Astrocyte of the cerebellum (primary cell): ENCODE measurements at regions not wholly inside any gene's neighbourhood (a gene's known extent, or its start where the extent isn't known, plus 50 kb on each side); places are given as distances from the start of the nearest gene placed in this dataset.

Source experiments
- DNase-seq: peaks from one replicate; pipeline ENCODE4 v3.0.0-alpha.2; 2011; ENCODE audit warnings: low read depth
- H3K4me3 ChIP-seq: 2 replicates; pipeline ENCODE4 v1.5.1; 2011; ENCODE audit warnings: mild to moderate bottlenecking, low read depth, low read length, moderate library complexity
- CTCF ChIP-seq: IDR thresholded peaks from 2 replicates; pipeline ENCODE4 v1.5.1; 2012; ENCODE audit warnings: low read length, low read depth, moderate library complexity, mild to moderate bottlenecking; ENCODE audit errors: missing control alignments
- in situ Hi-C: cut with HindIII; loops from 2 replicates; pipeline ENCODE4 v1.10.0; 2017; ENCODE audit warnings: low sequenced_read_pairs

GRCh38 chr4:45648846-45649245 lies 475.0 kb downstream of the GABRG1 start:
- TF ChIP-seq CTCF, result no peak
- DNase-seq, result no peak
- H3K4me3 ChIP-seq, result no peak overlapping the region
- in situ Hi-C loops, result no loop called here

- DNase-seq, result no peak
- H3K4me3 ChIP-seq, result no peak overlapping the region
- in situ Hi-C loops, result no loop called here
- no peak for TF ChIP-seq CTCF
These were observed 476.0 kb downstream of the GABRG1 start for GRCh38 chr4:45647823-45648222.

- in situ Hi-C loops, result no loop called here
- no peak for TF ChIP-seq CTCF
- no peak for DNase-seq
- H3K4me3 ChIP-seq, result no peak overlapping the region
These were observed 476.8 kb downstream of the GABRG1 start for GRCh38 chr4:45646885-45647590.

- in situ Hi-C loops, result no loop called here
- TF ChIP-seq CTCF, result no peak
- no peak overlapping the region for H3K4me3 ChIP-seq
- no peak for DNase-seq
These were observed 483.6 kb downstream of the GABRG1 start for GRCh38 chr4:45640281-45640680.

GRCh38 chr4:45638641-45639040 lies 485.2 kb downstream of the GABRG1 start:
- TF ChIP-seq CTCF, result no peak
- DNase-seq, result no peak
- in situ Hi-C loops, result no loop called here
- no peak overlapping the region for H3K4me3 ChIP-seq

- in situ Hi-C loops, result no loop called here
- no peak for TF ChIP-seq CTCF
- H3K4me3 ChIP-seq, result no peak overlapping the region
- DNase-seq, result no peak
These were observed 487.7 kb downstream of the GABRG1 start for GRCh38 chr4:45636175-45636574.

GRCh38 chr4:45629717-45630116 lies 494.1 kb downstream of the GABRG1 start:
- DNase-seq, result peak; percentile 11
- in situ Hi-C loops, result no loop called here
- no peak overlapping the region for H3K4me3 ChIP-seq
- no peak for TF ChIP-seq CTCF
